Uterus (tissue), 3 donors: ENCODE measurements at regions not wholly inside any gene's neighbourhood (a gene's known extent, or its start where the extent isn't known, plus 50 kb on each side); places are given as distances from the start of the nearest gene placed in this dataset.
"Not testable (repeated sequence)": the region's sequence is repeated elsewhere in the genome, so short reads cannot be mapped to it uniquely, and the experiment has no call there.

Source experiments
- DNase-seq, 2 donors: peaks; one replicate each; pipeline ENCODE4 v3.0.0-alpha.2; 2019 to 2020
- H3K27ac ChIP-seq, 2 donors: fragments of 200-600 bp; sonication (generic); 1 replicate in 1 of 2; 2 replicates in 1 of 2; pipeline ENCODE4 v1.5.1; 2016 to 2018
- H3K27me3 ChIP-seq, 2 donors: fragments of 200-600 bp; sonication (generic); one replicate each; pipeline ENCODE4 v1.5.1; 2018 to 2019; ENCODE audit warnings: control low read depth in 1 of 2
- H3K36me3 ChIP-seq, 2 donors: fragments of 200-600 bp; sonication (generic); one replicate each; pipeline ENCODE4 v1.5.1; 2019; ENCODE audit warnings: control low read depth in 1 of 2
- H3K4me1 ChIP-seq, 2 donors: fragments of 200-600 bp; sonication (generic); one replicate each; pipeline ENCODE4 v1.5.1; 2018 to 2019; ENCODE audit warnings: control low read depth in 1 of 2
- H3K4me3 ChIP-seq, 2 donors: fragments of 200-600 bp; sonication (generic); 1 replicate in 1 of 2; 2 replicates in 1 of 2; pipeline ENCODE4 v1.5.1; 2018 to 2019; ENCODE audit warnings: mild to moderate bottlenecking in 1 of 2
- H3K9me3 ChIP-seq, 2 donors: fragments of 200-600 bp; sonication (generic); one replicate each; pipeline ENCODE4 v1.5.1; 2019; ENCODE audit warnings: control low read depth in 1 of 2
- CTCF ChIP-seq, 4 experiments: fragments of 200-600 bp in 2 of 4; fragments of 450-650 bp in 2 of 4; sonication (generic) in 2 of 4; IDR thresholded peaks; one replicate each; pipeline ENCODE4 v1.5.1; 2016 to 2019; ENCODE audit warnings: antibody characterized with exemption in 4 of 4, mild to moderate bottlenecking in 2 of 4, moderate library complexity in 1 of 4
- POLR2A ChIP-seq, 2 donors: fragments of 450-650 bp; IDR thresholded peaks; one replicate each; pipeline ENCODE4 v1.6.1; 2016; ENCODE audit warnings: antibody characterized with exemption in 2 of 2, mild to moderate bottlenecking in 1 of 2, moderate library complexity in 1 of 2
- intact Hi-C: fragments of 100-400 bp; cut with DNase I; formaldehyde crosslinking; loops from one replicate; pipeline ENCODE4 v1.15.1; 2023; ENCODE audit warnings: low total_unique reads
- donor health status: DM: yes; HTN: yes; CAD: no.

GRCh38 chr2:20949256-20949655 lies 94.6 kb downstream of the APOB start:
- H3K36me3 ChIP-seq, result no peaks in the 10 kb centered on the region
- H3K9me3 ChIP-seq, result no peaks in the 10 kb centered on the region
- intact Hi-C loops, result no loop called here
- H3K4me1 ChIP-seq, result no peaks in the 10 kb centered on the region
- no peak for DNase-seq
- H3K27me3 ChIP-seq, result no peaks in the 10 kb centered on the region
- TF ChIP-seq CTCF (IDR thresholded peaks at IDR 0.05) (no peak), POLR2A (IDR thresholded peaks at IDR 0.05) (no peak)
- no peak overlapping the region for H3K4me3 ChIP-seq
- no peak overlapping the region for H3K27ac ChIP-seq

- H3K27ac ChIP-seq, result no peak overlapping the region
- H3K27me3 ChIP-seq, result no peaks in the 10 kb centered on the region
- no peaks in the 10 kb centered on the region for H3K9me3 ChIP-seq
- no peak for DNase-seq
- no peak overlapping the region for H3K4me3 ChIP-seq
- H3K36me3 ChIP-seq, result no peaks in the 10 kb centered on the region
- intact Hi-C loops, result no loop called here
- H3K4me1 ChIP-seq, result no peaks in the 10 kb centered on the region
- TF ChIP-seq CTCF (IDR thresholded peaks at IDR 0.05) (no peak), POLR2A (IDR thresholded peaks at IDR 0.05) (no peak)
These were observed 97.4 kb downstream of the APOB start for GRCh38 chr2:20946468-20946867.

- intact Hi-C loops, H3K27ac ChIP-seq, H3K27me3 ChIP-seq, H3K9me3 ChIP-seq, H3K36me3 ChIP-seq, DNase-seq, H3K4me3 ChIP-seq, H3K4me1 ChIP-seq: not testable (repeated sequence)
These were observed 100.2 kb downstream of the APOB start for GRCh38 chr2:20943721-20944120.

- no peak overlapping the region for H3K4me3 ChIP-seq
- peaks cover 0 to 6% of the 10 kb centered on the region in 2 donors for H3K4me1 ChIP-seq
- no peak for DNase-seq
- H3K36me3 ChIP-seq, result no peaks in the 10 kb centered on the region
- H3K27me3 ChIP-seq, result no peaks in the 10 kb centered on the region
- TF ChIP-seq CTCF (IDR thresholded peaks at IDR 0.05) (no peak), POLR2A (IDR thresholded peaks at IDR 0.05) (no peak)
- no peak overlapping the region for H3K27ac ChIP-seq
- intact Hi-C loops, result no loop called here
- no peaks in the 10 kb centered on the region for H3K9me3 ChIP-seq
These were observed 101.2 kb downstream of the APOB start for GRCh38 chr2:20942646-20943125.

GRCh38 chr2:20940856-20941255 lies 103.0 kb downstream of the APOB start:
- TF ChIP-seq POLR2A (IDR thresholded peaks at IDR 0.05) (no peak), CTCF (IDR thresholded peaks at IDR 0.05) (no peak)
- Histone ChIP-seq H3K4me3 (no peak overlapping the region), H3K36me3 (no peaks in the 10 kb centered on the region), H3K9me3 (no peaks in the 10 kb centered on the region), H3K4me1 (peaks cover 0 to 6% of the 10 kb centered on the region in 2 donors), H3K27ac (no peak overlapping the region), H3K27me3 (no peaks in the 10 kb centered on the region)
- intact Hi-C loops, result no loop called here
- no peak for DNase-seq
